Kidney glomerular epithelial cell (primary cell): ENCODE measurements at regions not wholly inside any gene's neighbourhood (a gene's known extent, or its start where the extent isn't known, plus 50 kb on each side); places are given as distances from the start of the nearest gene placed in this dataset.
A peak's percentile ranks its signal among the peaks of the same experiment; 100 is the strongest.

Source experiments
- DNase-seq: peaks from one replicate; lab custom pipeline; 2025; lab: John Stamatoyannopoulos, UW

DNA sequence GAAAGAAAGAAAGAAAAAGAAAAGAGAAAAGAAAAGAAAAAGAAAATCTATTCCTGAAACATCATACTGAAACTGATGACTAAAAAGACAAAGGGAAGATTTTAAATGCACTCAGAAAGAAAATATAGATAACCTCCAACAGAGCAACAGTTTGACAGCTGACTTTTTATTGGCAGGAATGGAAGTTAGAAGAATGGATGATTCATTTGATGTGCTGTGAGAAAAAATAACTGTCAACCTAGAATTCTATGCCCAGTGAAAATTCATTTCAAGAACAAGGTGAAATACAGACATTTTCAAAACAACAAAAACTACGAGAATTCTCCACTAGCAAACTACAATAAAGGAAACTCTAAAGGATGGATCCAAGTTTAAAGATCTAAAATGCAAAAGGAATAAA is 50.5 kb upstream of the HSPA12A start:
- DNase-seq: no peak

GRCh38 chr10:116796469-116796868 is 52.8 kb upstream of the ENO4 start:
- DNase-seq: no peak

DNA sequence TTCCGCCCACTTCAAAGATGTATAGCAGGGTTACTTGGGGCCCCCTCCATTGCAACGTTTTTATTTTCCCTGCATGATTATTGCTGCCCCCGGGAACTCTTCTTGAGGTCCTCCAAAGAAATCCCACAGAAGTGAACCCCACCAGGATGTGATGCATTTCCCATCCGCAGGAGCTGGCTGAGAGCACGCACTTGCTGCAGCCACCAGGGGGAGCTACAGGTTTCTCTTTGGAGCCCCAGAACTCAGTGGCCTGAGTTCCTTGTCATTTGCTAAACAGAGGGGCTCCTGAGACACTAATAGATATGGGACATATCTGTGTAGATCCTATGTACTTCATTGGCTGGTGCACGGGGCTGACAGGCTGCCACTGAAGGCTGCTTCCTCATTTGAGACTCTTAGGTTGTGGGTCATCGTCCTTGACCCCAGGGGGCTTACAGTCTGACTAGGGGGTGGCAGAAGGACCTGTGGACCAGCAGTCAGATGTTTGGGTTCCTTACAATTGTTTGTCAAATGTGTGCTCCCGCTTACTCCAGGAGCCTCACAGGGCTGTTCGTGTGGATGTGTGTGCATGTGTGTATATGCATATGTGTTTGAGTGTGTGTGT is 52.3 kb upstream of the ENO4 start:
- peak; percentile 62 for DNase-seq

GRCh38 chr10:116798859-116799258 is 50.4 kb upstream of the ENO4 start:
- no peak for DNase-seq
